ENCODE measurements at regions not wholly inside any gene's neighbourhood (a gene's known extent, or its start where the extent isn't known, plus 50 kb on each side); places are given as distances from the start of the nearest gene placed in this dataset.

DNA sequence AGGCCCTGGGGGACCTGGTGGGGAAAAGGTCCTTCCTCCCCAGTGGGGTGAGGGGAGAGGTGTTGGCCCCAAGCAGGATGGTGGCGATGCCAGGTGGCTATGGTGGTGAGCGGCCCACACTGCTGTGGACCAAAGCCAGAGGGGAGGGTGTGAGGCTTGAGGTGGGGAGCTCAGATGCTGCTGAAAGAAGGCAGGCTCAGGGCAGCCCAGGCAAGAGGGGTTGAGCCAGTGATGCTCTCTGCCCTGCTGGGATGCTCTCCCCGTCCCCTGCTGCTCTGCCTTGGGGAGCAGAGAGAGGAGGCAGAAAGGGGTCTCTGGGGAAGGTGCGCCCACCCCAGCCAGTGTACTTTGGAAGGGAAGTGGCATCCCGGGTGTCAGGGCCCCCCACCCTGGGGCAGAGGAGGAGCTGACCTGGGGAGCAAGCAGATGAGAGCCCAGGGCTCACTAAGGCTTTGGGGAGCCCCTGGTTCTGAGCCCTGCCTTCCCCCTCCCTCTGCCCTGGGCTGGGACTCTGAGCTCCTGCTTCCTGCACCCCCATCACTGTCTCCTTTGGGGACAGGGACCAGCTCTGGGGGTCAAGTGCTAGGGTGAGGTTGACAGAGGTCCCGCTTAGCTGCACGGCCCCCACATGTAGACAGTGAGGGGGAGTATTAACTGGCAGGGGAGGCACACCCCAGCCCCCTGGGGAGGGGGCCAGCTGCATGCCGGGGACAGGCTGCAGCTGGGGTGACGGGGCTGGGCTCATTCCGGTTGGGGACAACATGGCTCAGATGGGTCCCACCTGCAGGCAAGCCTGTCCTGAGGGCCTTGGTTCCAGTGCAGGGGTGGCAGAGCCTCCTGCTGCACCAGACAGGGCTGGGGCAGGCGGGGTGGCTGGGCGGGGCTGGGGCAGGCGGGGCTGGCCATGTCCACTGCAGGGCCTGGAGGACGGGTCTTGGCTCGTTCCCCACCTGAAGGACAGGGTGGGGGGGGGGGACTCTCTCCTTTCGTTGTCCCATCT, 124.4 kb downstream of the KIF26A start:
- TF ChIP-seq CTCF (IDR thresholded peaks at IDR 0.05) = no peak
- no peak for TF ChIP-seq POLR2AphosphoS5 (IDR thresholded peaks at IDR 0.05)
- no peak for TF ChIP-seq POLR2A (IDR thresholded peaks at IDR 0.05)
- TF ChIP-seq EP300 (IDR thresholded peaks at IDR 0.05) = no peak
